Body of pancreas (tissue), 4 donors: ENCODE measurements at regions not wholly inside any gene's neighbourhood (a gene's known extent, or its start where the extent isn't known, plus 50 kb on each side); places are given as distances from the start of the nearest gene placed in this dataset.

Source experiments
- CTCF ChIP-seq, 7 experiments: fragments of 450-650 bp in 4 of 7; fragments of 200-600 bp in 3 of 7; sonication (generic) in 3 of 7; IDR thresholded peaks; one replicate each; pipeline ENCODE4 v1.5.1; 2016 to 2019; ENCODE audit warnings: antibody characterized with exemption in 7 of 7
- POLR2A ChIP-seq, 3 donors: fragments of 450-650 bp; IDR thresholded peaks; one replicate each; pipeline ENCODE4 v1.6.1; 2016; ENCODE audit warnings: antibody characterized with exemption in 3 of 3, mild to moderate bottlenecking in 2 of 3

- TF ChIP-seq POLR2A (IDR thresholded peaks at IDR 0.05) (no peak), CTCF (IDR thresholded peaks at IDR 0.05) (no peak)
These were observed 50.0 kb upstream of the RASGEF1B start for GRCh38 chr4:81521708-81522107.
